OCI-LY3 (cell line): ENCODE measurements at regions not wholly inside any gene's neighbourhood (a gene's known extent, or its start where the extent isn't known, plus 50 kb on each side); places are given as distances from the start of the nearest gene placed in this dataset.

Experiments used
- H2AFZ ChIP-seq: fragments of 200-600, 300-600 bp; shearing (Covaris generic); 2 replicates; pipeline ENCODE4 v1.6.0; 2014; ENCODE audit warnings: antibody characterized with exemption, low read depth, low read length
- H3K27ac ChIP-seq: fragments of 200-600, 300-600 bp; sonication (generic); 2 replicates; pipeline ENCODE4 v1.5.1; 2014; ENCODE audit warnings: mild to moderate bottlenecking, low read length, moderate library complexity, mixed read lengths
- H3K27me3 ChIP-seq: fragments of 200-600, 300-600 bp; sonication (generic); 2 replicates; pipeline ENCODE4 v1.6.1; 2014; ENCODE audit warnings: low read depth, low read length, mixed read lengths
- H3K36me3 ChIP-seq: fragments of 200-600, 300-600 bp; sonication (generic); replicated peaks from 2 replicates; pipeline ENCODE3; 2014; ENCODE audit warnings: low read depth, low read length, mixed read lengths
- H3K4me1 ChIP-seq: fragments of 300-600, 200-600 bp; sonication (generic); 2 replicates; pipeline ENCODE4 v1.6.1; 2014; ENCODE audit warnings: low read length, mixed read lengths
- H3K4me2 ChIP-seq: fragments of 200-600, 300-600 bp; sonication (generic); 2 replicates; pipeline ENCODE4 v1.6.1; 2014; ENCODE audit warnings: low read length, mixed read lengths
- H3K4me3 ChIP-seq: fragments of 300-600, 200-600 bp; sonication (generic); 2 replicates; pipeline ENCODE4 v1.5.1; 2014; ENCODE audit warnings: antibody characterized with exemption, mild to moderate bottlenecking, low read length, moderate library complexity
- H3K79me2 ChIP-seq: fragments of 300-600, 200-600 bp; shearing (Covaris generic); 2 replicates; pipeline ENCODE4 v1.6.1; 2014; ENCODE audit warnings: mild to moderate bottlenecking, low read length, mixed read lengths
- H3K9ac ChIP-seq: fragments of 300-600, 200-600 bp; shearing (Covaris generic); 2 replicates; pipeline ENCODE4 v1.6.0; 2014; ENCODE audit warnings: mild to moderate bottlenecking, low read length, moderate library complexity
- H3K9me3 ChIP-seq: fragments of 200-600, 300-600 bp; shearing (Covaris generic); 2 replicates; pipeline ENCODE4 v1.6.1; 2014; ENCODE audit warnings: low read length, mixed read lengths; ENCODE audit not compliant: insufficient read depth
- H4K20me1 ChIP-seq: fragments of 200-600, 300-600 bp; sonication (generic); 2 replicates; pipeline ENCODE4 v1.6.1; 2016; ENCODE audit warnings: low read length, mixed read lengths; ENCODE audit not compliant: insufficient read depth
- CTCF ChIP-seq: fragments of 200-600, 300-600 bp; sonication (generic); IDR thresholded peaks from 2 replicates; pipeline ENCODE4 v1.5.1; 2014; ENCODE audit warnings: antibody characterized with exemption, low read length, low read depth
- EZH2phosphoT487 ChIP-seq: fragments of 200-600 bp; shearing (Covaris generic); IDR thresholded peaks from 2 replicates; pipeline ENCODE4 v1.6.1; 2018; ENCODE audit warnings: antibody characterized with exemption, mixed run types, low read depth

DNA sequence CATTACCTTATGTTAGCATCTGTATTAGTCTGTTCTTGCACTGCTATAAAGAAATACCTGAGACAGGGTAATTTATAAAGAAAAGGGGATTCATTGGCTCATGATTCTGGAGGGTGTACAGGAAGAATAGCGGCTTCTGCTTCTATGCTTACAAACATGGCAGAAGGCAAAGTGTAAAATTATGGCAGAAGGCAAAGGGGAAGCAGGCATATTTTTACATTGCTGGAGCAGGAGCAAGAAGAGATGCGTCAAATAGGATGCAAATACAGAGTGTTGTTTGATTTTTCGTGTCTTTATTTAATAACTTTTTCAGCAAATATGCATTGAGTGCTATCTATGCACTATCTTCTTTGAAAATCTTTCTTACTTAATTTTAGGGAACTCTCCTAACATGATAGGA is 210.7 kb upstream of the SSTR1 start:
- no peaks in the 10 kb centered on the region for H3K4me1 ChIP-seq

GRCh38 chr14:38000340-38000739 is 207.4 kb upstream of the SSTR1 start:
- H3K9ac ChIP-seq: no peak overlapping the region

More for the DNA sequence above, 210.7 kb upstream of the SSTR1 start:
- Histone ChIP-seq H3K36me3 (no peaks in the 10 kb centered on the region), H4K20me1 (no peaks in the 10 kb centered on the region), H3K4me3 (no peak overlapping the region), H3K79me2 (no peaks in the 10 kb centered on the region), H3K27me3 (no peaks in the 10 kb centered on the region), H2AFZ (no peak overlapping the region), H3K4me2 (no peak overlapping the region), H3K9me3 (no peaks in the 10 kb centered on the region), H3K27ac (no peak overlapping the region), H3K9ac (no peak overlapping the region)
- no peak for TF ChIP-seq EZH2phosphoT487
- TF ChIP-seq CTCF: no peak

DNA sequence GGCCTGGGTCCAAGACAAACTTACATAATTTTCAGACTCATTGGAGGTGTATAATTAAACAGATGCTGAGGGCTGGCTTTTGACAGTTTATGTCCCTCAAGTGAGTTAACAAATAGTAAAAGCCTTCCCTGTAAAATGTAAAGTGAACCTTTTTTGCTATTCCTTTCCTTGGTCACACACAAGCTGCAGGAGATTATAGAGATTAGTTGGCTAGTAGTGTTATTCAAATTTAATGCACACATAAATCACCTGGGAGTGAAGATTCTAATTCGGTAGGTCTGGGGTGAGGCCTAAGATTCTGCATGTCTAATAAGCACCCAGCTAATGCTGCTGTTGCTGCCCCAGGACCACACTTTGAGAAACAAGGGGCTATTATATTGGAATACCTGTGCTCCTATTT is 206.2 kb upstream of the SSTR1 start:
- Histone ChIP-seq H3K79me2 (no peaks in the 10 kb centered on the region), H3K9ac (no peak overlapping the region), H3K27ac (no peak overlapping the region), H3K4me1 (no peaks in the 10 kb centered on the region), H4K20me1 (no peaks in the 10 kb centered on the region), H3K4me3 (no peak overlapping the region), H3K4me2 (no peak overlapping the region), H3K27me3 (no peaks in the 10 kb centered on the region), H3K36me3 (no peaks in the 10 kb centered on the region), H2AFZ (no peak overlapping the region), H3K9me3 (no peaks in the 10 kb centered on the region)
- TF ChIP-seq CTCF (no peak), EZH2phosphoT487 (no peak)

More at GRCh38 chr14:38000340-38000739, 207.4 kb upstream of the SSTR1 start:
- H2AFZ ChIP-seq: no peak overlapping the region
- TF ChIP-seq EZH2phosphoT487 (no peak), CTCF (no peak)
- no peaks in the 10 kb centered on the region for H4K20me1 ChIP-seq
- no peaks in the 10 kb centered on the region for H3K27me3 ChIP-seq
- H3K4me3 ChIP-seq: no peak overlapping the region
- no peaks in the 10 kb centered on the region for H3K36me3 ChIP-seq
- no peaks in the 10 kb centered on the region for H3K79me2 ChIP-seq
- H3K27ac ChIP-seq: no peak overlapping the region
- no peaks in the 10 kb centered on the region for H3K9me3 ChIP-seq
- no peak overlapping the region for H3K4me2 ChIP-seq
- no peaks in the 10 kb centered on the region for H3K4me1 ChIP-seq

- Histone ChIP-seq H2AFZ (no peak overlapping the region), H3K36me3 (no peaks in the 10 kb centered on the region), H3K9ac (no peak overlapping the region), H3K4me3 (no peak overlapping the region), H3K79me2 (no peaks in the 10 kb centered on the region), H3K27me3 (no peaks in the 10 kb centered on the region), H3K4me1 (no peaks in the 10 kb centered on the region), H3K27ac (no peak overlapping the region), H3K4me2 (no peak overlapping the region), H3K9me3 (no peaks in the 10 kb centered on the region), H4K20me1 (no peaks in the 10 kb centered on the region)
- TF ChIP-seq CTCF: no peak
Measured at GRCh38 chr14:38003746-38004609, 203.7 kb upstream of the SSTR1 start.
